Colonic mucosa (tissue), 4 donors: ENCODE measurements at regions not wholly inside any gene's neighbourhood (a gene's known extent, or its start where the extent isn't known, plus 50 kb on each side); places are given as distances from the start of the nearest gene placed in this dataset.

Experiments
- DNase-seq: peaks from one replicate; pipeline ENCODE4 v3.0.0-alpha.2; 2020
- H3K27ac ChIP-seq: fragments of 200-600 bp; one replicate; pipeline ENCODE4 v1.8.0; 2021
- H3K27me3 ChIP-seq: fragments of 200-600 bp; one replicate; pipeline ENCODE4 v1.8.0; 2021
- H3K36me3 ChIP-seq: fragments of 200-600 bp; one replicate; pipeline ENCODE4 v1.8.0; 2021
- H3K4me1 ChIP-seq: fragments of 200-600 bp; one replicate; pipeline ENCODE4 v1.8.0; 2021; ENCODE audit warnings: mild to moderate bottlenecking
- H3K4me3 ChIP-seq: fragments of 200-600 bp; one replicate; pipeline ENCODE4 v1.8.0; 2021
- H3K9ac ChIP-seq, 2 donors: one replicate each; pipeline ENCODE4 v1.7.0; 2013; ENCODE audit warnings: control low read depth in 2 of 2, low read depth in 2 of 2, low read length in 2 of 2
- H3K9me3 ChIP-seq: fragments of 200-600 bp; one replicate; pipeline ENCODE4 v1.8.0; 2021
- CTCF ChIP-seq: fragments of 200-600 bp; IDR thresholded peaks from one replicate; pipeline ENCODE4 v1.8.0; 2022; ENCODE audit warnings: antibody characterized with exemption, mild to moderate bottlenecking
- intact Hi-C: fragments of 100-400 bp; cut with DNase I; formaldehyde crosslinking; loops from one replicate; pipeline ENCODE4 v1.14.1; 2022
- donor health status: healthy.
- donor health status: DM: no; HTN: no; CAD: no.
- donor health status: DM: no; HTN: no; CAD: no.

- Histone ChIP-seq H3K4me1 (no peaks in the 10 kb centered on the region), H3K27me3 (no peaks in the 10 kb centered on the region), H3K4me3 (no peak overlapping the region), H3K27ac (no peak overlapping the region), H3K9ac (no peak overlapping the region), H3K9me3 (no peaks in the 10 kb centered on the region), H3K36me3 (no peaks in the 10 kb centered on the region)
- no peak for TF ChIP-seq CTCF
- intact Hi-C loops, result no loop called here
- DNase-seq, result no peak
Measured at GRCh38 chr3:148073721-148074456, 623.8 kb upstream of the AGTR1 start.

GRCh38 chr3:148074946-148075345 is 622.8 kb upstream of the AGTR1 start:
- intact Hi-C loops, result loop anchor here (5.0 kb wide), 1 partner anchor 693 kb away; no protein-coding TSS in a partner anchor
- Histone ChIP-seq H3K9me3 (no peaks in the 10 kb centered on the region), H3K4me1 (no peaks in the 10 kb centered on the region)

GRCh38 chr3:148075771-148076716 is 621.7 kb upstream of the AGTR1 start:
- H3K4me3 ChIP-seq, result no peak overlapping the region
- no peaks in the 10 kb centered on the region for H3K4me1 ChIP-seq
- no peaks in the 10 kb centered on the region for H3K27me3 ChIP-seq
- no peaks in the 10 kb centered on the region for H3K9me3 ChIP-seq
- DNase-seq, result peak; percentile 16
- H3K36me3 ChIP-seq, result no peaks in the 10 kb centered on the region
- H3K9ac ChIP-seq, result no peak overlapping the region
- TF ChIP-seq CTCF, result peak; percentile 45
- intact Hi-C loops, result loop anchor here (5.0 kb wide), 1 partner anchor 694 kb away; no protein-coding TSS in a partner anchor
- no peak overlapping the region for H3K27ac ChIP-seq

More at GRCh38 chr3:148074946-148075345, 622.8 kb upstream of the AGTR1 start:
- no peaks in the 10 kb centered on the region for H3K36me3 ChIP-seq
- TF ChIP-seq CTCF, result no peak
- H3K27ac ChIP-seq, result no peak overlapping the region
- H3K4me3 ChIP-seq, result no peak overlapping the region
- DNase-seq, result no peak
- H3K9ac ChIP-seq, result no peak overlapping the region
- H3K27me3 ChIP-seq, result no peaks in the 10 kb centered on the region

GRCh38 chr3:148077318-148077923 is 620.3 kb upstream of the AGTR1 start:
- no peak for DNase-seq

More at GRCh38 chr3:148077318-148077923, 620.3 kb upstream of the AGTR1 start:
- intact Hi-C loops, result loop anchor here (5.0 kb wide), 1 partner anchor 695 kb away; no protein-coding TSS in a partner anchor
- Histone ChIP-seq H3K4me3 (no peak overlapping the region), H3K9me3 (no peaks in the 10 kb centered on the region), H3K36me3 (no peaks in the 10 kb centered on the region), H3K9ac (no peak overlapping the region), H3K27ac (no peak overlapping the region), H3K27me3 (no peaks in the 10 kb centered on the region), H3K4me1 (no peaks in the 10 kb centered on the region)
- TF ChIP-seq CTCF, result peak; percentile 27
